Activated naive CD8-positive, alpha-beta T cell treated with anti-CD3 and anti-CD28 coated beads, Interleukin-2, amount 10 ng/mL, durations not matched to agents 7 days and 5 days (primary cell): ENCODE measurements at regions not wholly inside any gene's neighbourhood (a gene's known extent, or its start where the extent isn't known, plus 50 kb on each side); places are given as distances from the start of the nearest gene placed in this dataset.

ENCODE experiments used
- ATAC-seq: fragments of 150-1000 bp; cut with Tn5 transposase; one replicate; pipeline ENCODE4 v1.10.0; 2021; ENCODE audit warnings: low read depth, moderate library complexity
- POLR2A ChIA-PET: fragments of 350-600 bp; sonication (Branson Sonifier 250); formaldehyde crosslinking; loops from one replicate; lab custom pipeline; 2021; ENCODE audit warnings: antibody characterized with exemption; lab: Charles Lee
- DNase-seq: peaks from one replicate; pipeline ENCODE4 v3.0.0; 2021
- H3K27ac Mint-ChIP-seq: one replicate; pipeline ENCODE4 v1.8.0; 2022; ENCODE audit warnings: mild to moderate bottlenecking, mixed read lengths
- H3K27me3 Mint-ChIP-seq: one replicate; pipeline ENCODE4 v1.8.0; 2022; ENCODE audit warnings: mild to moderate bottlenecking, moderate library complexity, mixed read lengths
- H3K36me3 Mint-ChIP-seq: one replicate; pipeline ENCODE4 v1.8.0; 2021; ENCODE audit warnings: mild to moderate bottlenecking, mixed read lengths
- H3K4me1 Mint-ChIP-seq: one replicate; pipeline ENCODE4 v1.8.0; 2021; ENCODE audit warnings: mixed read lengths
- H3K4me3 Mint-ChIP-seq: one replicate; pipeline ENCODE4 v1.8.0; 2022; ENCODE audit warnings: mild to moderate bottlenecking, moderate library complexity, mixed read lengths
- H3K9me3 Mint-ChIP-seq: one replicate; pipeline ENCODE4 v1.8.0; 2021; ENCODE audit warnings: mixed read lengths

- no peaks in the 10 kb centered on the region for H3K9me3 Mint-ChIP-seq
- ATAC-seq: no peak
- POLR2A ChIA-PET: no interaction called here
- peaks cover 3% of the 10 kb centered on the region for H3K4me1 Mint-ChIP-seq
- DNase-seq: no peak
- no peak overlapping the region for H3K4me3 Mint-ChIP-seq
- no peak overlapping the region for H3K27ac Mint-ChIP-seq
- H3K36me3 Mint-ChIP-seq: peaks cover 14% of the 10 kb centered on the region
- H3K27me3 Mint-ChIP-seq: no peaks in the 10 kb centered on the region
Measured at GRCh38 chr6:158249340-158249836, 62.9 kb upstream of the TULP4 start.

GRCh38 chr6:158251565-158251964 lies 60.7 kb upstream of the TULP4 start:
- ATAC-seq (no peak), DNase-seq (no peak)
- Mint-ChIP-seq H3K4me3 (no peak overlapping the region), H3K36me3 (peaks cover 8% of the 10 kb centered on the region), H3K27me3 (no peaks in the 10 kb centered on the region), H3K9me3 (no peaks in the 10 kb centered on the region), H3K4me1 (peaks cover 10% of the 10 kb centered on the region), H3K27ac (no peak overlapping the region)
- POLR2A ChIA-PET: no interaction called here

DNA sequence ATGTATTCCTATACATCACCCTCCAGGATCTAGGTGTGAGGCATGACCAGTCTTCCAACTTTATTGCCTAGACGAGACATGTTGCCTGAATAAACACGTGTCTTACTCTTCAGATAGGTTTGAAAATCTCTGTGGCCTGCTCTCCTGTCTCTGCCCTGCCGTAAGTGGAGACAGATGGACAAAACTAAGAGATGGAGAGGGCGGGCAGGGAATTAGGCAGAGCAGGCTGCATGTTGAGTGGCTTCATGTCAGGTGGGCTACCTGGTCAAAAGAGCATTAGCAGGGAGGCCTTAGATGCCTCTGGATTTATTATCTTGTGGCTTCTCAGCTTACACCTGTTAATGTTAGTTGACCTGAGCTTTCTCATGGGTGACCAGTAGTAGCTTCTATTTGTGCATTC lies 59.0 kb upstream of the TULP4 start:
- ATAC-seq (no peak), DNase-seq (no peak)
- Mint-ChIP-seq H3K9me3 (no peaks in the 10 kb centered on the region), H3K27ac (peak overlapping the region; percentile 12), H3K36me3 (peaks cover 12% of the 10 kb centered on the region), H3K4me3 (no peak overlapping the region), H3K4me1 (peaks cover 16% of the 10 kb centered on the region), H3K27me3 (no peaks in the 10 kb centered on the region)
- POLR2A ChIA-PET: no interaction called here

GRCh38 chr6:158255275-158255988 lies 56.8 kb upstream of the TULP4 start:
- DNase-seq (no peak), ATAC-seq (no peak)
- Mint-ChIP-seq H3K27me3 (no peaks in the 10 kb centered on the region), H3K27ac (no peak overlapping the region), H3K4me1 (peaks cover 16% of the 10 kb centered on the region), H3K36me3 (peaks cover 13% of the 10 kb centered on the region), H3K9me3 (no peaks in the 10 kb centered on the region), H3K4me3 (no peak overlapping the region)
- POLR2A ChIA-PET: no interaction called here

DNA sequence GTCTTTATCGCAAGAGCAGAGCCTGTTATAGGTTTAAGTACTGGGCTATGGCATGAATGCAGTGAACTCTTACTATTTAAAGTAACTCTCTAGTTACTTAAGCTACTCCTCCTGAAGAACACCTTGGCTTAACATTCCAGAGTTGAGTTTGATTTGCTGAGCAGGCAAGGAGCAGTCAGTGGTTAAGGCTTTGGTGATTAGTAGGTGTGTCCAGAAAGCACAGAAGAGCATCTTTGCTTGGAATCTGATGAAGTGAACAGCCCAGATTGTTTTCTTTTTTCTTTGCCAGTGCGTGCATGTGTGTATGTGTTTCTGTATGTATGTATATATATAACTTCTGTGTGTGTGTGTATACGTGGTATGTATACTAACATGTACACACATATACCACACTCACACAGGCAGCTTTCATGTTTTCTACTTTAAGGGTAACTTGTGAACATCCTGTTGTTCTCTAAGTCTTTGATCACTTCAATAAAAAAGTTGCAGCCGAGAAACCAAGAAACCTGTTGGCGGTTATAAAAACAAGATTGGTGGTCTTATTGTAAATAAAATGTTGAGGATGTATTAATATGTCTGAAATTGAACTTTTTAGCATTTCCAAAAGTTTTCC lies 56.2 kb upstream of the TULP4 start:
- no peak overlapping the region for H3K4me3 Mint-ChIP-seq
- no peak overlapping the region for H3K27ac Mint-ChIP-seq
- no peaks in the 10 kb centered on the region for H3K27me3 Mint-ChIP-seq
- DNase-seq (no peak), ATAC-seq (peak; percentile 42)
- POLR2A ChIA-PET: interaction anchor here (0.6 kb wide), 1 partner anchor 163 kb away, joined by 3 read pairs; no protein-coding TSS in a partner anchor
- H3K4me1 Mint-ChIP-seq: peaks cover 16% of the 10 kb centered on the region
- no peaks in the 10 kb centered on the region for H3K9me3 Mint-ChIP-seq
- H3K36me3 Mint-ChIP-seq: peaks cover 13% of the 10 kb centered on the region

DNA sequence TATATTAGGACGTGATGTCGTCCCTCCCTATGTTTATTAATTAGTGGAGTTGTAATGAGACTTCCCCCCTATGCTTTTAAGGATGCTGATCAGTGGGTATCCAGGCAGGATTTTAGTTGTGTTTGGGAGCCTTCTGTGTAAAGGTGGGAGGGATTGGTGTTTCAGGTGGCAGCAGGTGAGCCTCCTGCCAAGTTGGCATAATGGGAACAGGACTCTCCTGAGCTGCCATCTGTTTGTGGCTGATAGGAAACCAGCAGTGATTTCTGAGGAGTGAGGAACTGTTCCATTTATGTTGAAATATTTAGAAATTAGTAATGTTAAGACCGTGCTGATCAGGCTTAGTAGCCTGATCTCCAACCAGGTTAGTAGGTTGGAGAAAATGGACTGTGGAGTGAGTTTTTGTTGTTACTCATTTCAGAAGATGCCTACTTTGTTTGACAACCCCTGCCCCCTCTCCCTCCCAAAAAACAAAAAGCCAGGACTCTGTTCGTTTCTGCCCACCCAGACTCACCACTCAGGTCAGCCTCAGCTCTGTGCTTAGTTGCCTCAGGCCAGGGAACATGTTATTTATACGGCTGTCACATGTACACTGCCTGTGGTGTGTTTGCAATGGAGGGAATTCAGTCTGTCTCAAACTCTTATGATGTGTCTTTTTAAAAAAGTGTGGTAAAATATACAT lies 55.4 kb upstream of the TULP4 start:
- peaks cover 13% of the 10 kb centered on the region for H3K4me1 Mint-ChIP-seq
- POLR2A ChIA-PET: interaction anchor here (0.6 kb wide), 1 partner anchor 162 kb away, joined by 3 read pairs; no protein-coding TSS in a partner anchor

DNA sequence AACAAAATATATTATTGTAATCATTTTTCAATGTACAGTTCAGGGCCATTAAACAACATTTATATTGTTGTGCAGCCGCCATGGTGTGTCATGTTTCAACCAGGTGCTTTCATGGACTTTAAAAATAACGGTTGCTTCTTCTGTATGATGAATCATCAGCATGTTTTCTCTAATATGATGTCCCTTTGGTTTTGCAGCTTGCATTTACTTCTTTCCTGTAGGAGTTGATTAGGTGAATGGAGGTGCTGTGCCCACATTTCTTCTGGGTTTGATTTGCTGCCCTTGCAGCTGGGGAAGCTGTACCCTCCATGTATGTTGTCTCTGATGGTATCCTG lies 54.9 kb upstream of the TULP4 start:
- H3K36me3 Mint-ChIP-seq: peaks cover 13% of the 10 kb centered on the region
- no peak for DNase-seq
- POLR2A ChIA-PET: no interaction called here
- no peaks in the 10 kb centered on the region for H3K9me3 Mint-ChIP-seq
- peaks cover 13% of the 10 kb centered on the region for H3K4me1 Mint-ChIP-seq
- no peaks in the 10 kb centered on the region for H3K27me3 Mint-ChIP-seq
- H3K4me3 Mint-ChIP-seq: no peak overlapping the region
- no peak for ATAC-seq
- H3K27ac Mint-ChIP-seq: no peak overlapping the region

More for the DNA sequence above, 55.4 kb upstream of the TULP4 start:
- Mint-ChIP-seq H3K9me3 (no peaks in the 10 kb centered on the region), H3K27ac (no peak overlapping the region), H3K27me3 (no peaks in the 10 kb centered on the region), H3K36me3 (peaks cover 13% of the 10 kb centered on the region), H3K4me3 (no peak overlapping the region)
- ATAC-seq (no peak), DNase-seq (no peak)

DNA sequence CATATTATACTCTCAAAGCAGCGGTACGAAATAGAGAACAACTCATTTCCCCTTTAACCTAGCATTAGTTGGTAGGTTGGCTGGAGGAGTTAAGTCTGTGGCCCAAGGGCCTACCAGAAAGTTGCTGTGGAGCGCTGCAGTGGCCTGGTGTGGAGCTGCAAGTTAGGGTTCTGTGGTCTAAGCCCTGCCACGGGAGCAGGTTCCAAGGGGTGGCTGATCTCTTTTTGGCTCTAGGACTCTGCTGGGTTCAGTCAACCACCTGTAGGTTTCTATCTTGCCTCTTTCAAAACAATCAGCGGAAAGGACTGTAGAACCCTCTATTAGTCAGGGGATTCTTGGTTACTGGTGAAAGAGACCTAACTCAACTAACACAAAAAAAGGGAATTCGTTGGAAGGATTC lies 54.5 kb upstream of the TULP4 start:
- no peak overlapping the region for H3K27ac Mint-ChIP-seq
- POLR2A ChIA-PET: no interaction called here
- peaks cover 12% of the 10 kb centered on the region for H3K36me3 Mint-ChIP-seq
- no peak overlapping the region for H3K4me3 Mint-ChIP-seq
- no peaks in the 10 kb centered on the region for H3K27me3 Mint-ChIP-seq
- peaks cover 13% of the 10 kb centered on the region for H3K4me1 Mint-ChIP-seq
- no peak for DNase-seq
- ATAC-seq: no peak
- no peaks in the 10 kb centered on the region for H3K9me3 Mint-ChIP-seq

DNA sequence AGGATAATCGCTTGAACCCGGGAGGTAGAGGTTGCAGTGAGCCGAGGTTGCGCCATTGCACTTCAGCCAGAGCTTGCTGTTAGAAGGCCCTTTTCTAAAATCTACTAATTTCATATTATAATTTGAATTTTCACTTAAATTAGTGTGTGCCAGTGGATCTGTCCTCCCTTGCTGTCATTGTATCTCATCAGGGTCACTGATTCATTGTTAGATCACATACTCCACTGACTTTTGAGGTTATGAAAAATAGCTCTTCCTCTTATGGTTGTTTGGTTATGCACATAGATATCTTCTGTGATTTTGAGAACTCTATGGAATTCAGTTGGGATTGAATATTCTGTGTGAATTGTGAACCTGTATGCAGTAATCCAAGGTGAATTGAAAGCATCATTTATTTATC lies 53.1 kb upstream of the TULP4 start:
- Mint-ChIP-seq H3K9me3 (no peaks in the 10 kb centered on the region), H3K27me3 (no peaks in the 10 kb centered on the region), H3K4me3 (no peak overlapping the region), H3K36me3 (peaks cover 10% of the 10 kb centered on the region), H3K27ac (no peak overlapping the region), H3K4me1 (peaks cover 13% of the 10 kb centered on the region)
- ATAC-seq (no peak), DNase-seq (no peak)
- POLR2A ChIA-PET: no interaction called here

- POLR2A ChIA-PET: no interaction called here
- Mint-ChIP-seq H3K27me3 (no peaks in the 10 kb centered on the region), H3K27ac (no peak overlapping the region), H3K4me3 (no peak overlapping the region), H3K9me3 (no peaks in the 10 kb centered on the region), H3K36me3 (peaks cover 10% of the 10 kb centered on the region), H3K4me1 (peaks cover 13% of the 10 kb centered on the region)
- ATAC-seq: no peak
- no peak for DNase-seq
Measured at GRCh38 chr6:158259845-158260244, 52.4 kb upstream of the TULP4 start.

- H3K4me1 Mint-ChIP-seq: peaks cover 5% of the 10 kb centered on the region
- DNase-seq: no peak
- H3K27me3 Mint-ChIP-seq: no peaks in the 10 kb centered on the region
- no peaks in the 10 kb centered on the region for H3K9me3 Mint-ChIP-seq
- H3K27ac Mint-ChIP-seq: no peak overlapping the region
- POLR2A ChIA-PET: no interaction called here
- ATAC-seq: no peak
- peaks cover 13% of the 10 kb centered on the region for H3K36me3 Mint-ChIP-seq
- H3K4me3 Mint-ChIP-seq: no peak overlapping the region
Measured at GRCh38 chr6:158262082-158262481, 50.2 kb upstream of the TULP4 start.
